Fibroblast of mammary gland (primary cell): ENCODE measurements at regions not wholly inside any gene's neighbourhood (a gene's known extent, or its start where the extent isn't known, plus 50 kb on each side); places are given as distances from the start of the nearest gene placed in this dataset.
"Not testable (repeated sequence)": the region's sequence is repeated elsewhere in the genome, so short reads cannot be mapped to it uniquely, and the experiment has no call there.

Experiments
- DNase-seq: peaks from one replicate; pipeline ENCODE4 v3.0.0-alpha.2; 2010; ENCODE audit warnings: low read depth
- H3K4me3 ChIP-seq: 2 replicates; pipeline ENCODE4 v1.5.1; 2011; ENCODE audit warnings: low read depth, mild to moderate bottlenecking, low read length, moderate library complexity; ENCODE audit not compliant: control insufficient read depth
- TF ChIP-seq, protein P1 (sequence below): conservative IDR thresholded peaks from 2 replicates; pipeline ENCODE4 v1.5.1; 2011; ENCODE audit warnings: low read depth, low read length, inconsistent platforms; ENCODE audit not compliant: control insufficient read depth, insufficient read depth

DNA sequence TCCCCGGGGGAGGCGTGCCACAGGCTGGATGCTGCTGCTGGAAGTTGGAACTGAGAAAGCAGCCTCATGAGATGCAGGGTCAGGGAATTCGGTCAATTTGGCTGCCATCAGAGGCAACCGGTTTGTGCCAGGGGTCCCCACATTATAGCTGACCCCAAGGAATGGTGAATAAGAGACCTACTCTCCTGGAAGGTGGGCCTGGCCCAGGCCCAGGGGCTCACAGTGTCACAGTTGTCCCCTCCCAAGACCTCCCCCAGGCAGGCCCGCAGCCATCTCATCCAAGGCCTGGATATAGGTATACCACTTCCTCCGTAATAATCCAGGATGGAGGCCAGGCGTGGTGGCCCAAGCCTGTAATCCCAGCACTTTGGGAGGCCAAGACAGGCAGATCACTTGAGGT, 114.6 kb downstream of the NPTX2 start:
- TF ChIP-seq, protein P1, sequence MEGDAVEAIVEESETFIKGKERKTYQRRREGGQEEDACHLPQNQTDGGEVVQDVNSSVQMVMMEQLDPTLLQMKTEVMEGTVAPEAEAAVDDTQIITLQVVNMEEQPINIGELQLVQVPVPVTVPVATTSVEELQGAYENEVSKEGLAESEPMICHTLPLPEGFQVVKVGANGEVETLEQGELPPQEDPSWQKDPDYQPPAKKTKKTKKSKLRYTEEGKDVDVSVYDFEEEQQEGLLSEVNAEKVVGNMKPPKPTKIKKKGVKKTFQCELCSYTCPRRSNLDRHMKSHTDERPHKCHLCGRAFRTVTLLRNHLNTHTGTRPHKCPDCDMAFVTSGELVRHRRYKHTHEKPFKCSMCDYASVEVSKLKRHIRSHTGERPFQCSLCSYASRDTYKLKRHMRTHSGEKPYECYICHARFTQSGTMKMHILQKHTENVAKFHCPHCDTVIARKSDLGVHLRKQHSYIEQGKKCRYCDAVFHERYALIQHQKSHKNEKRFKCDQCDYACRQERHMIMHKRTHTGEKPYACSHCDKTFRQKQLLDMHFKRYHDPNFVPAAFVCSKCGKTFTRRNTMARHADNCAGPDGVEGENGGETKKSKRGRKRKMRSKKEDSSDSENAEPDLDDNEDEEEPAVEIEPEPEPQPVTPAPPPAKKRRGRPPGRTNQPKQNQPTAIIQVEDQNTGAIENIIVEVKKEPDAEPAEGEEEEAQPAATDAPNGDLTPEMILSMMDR: no peak
- no peak for DNase-seq
- H3K4me3 ChIP-seq: no peak overlapping the region

DNA sequence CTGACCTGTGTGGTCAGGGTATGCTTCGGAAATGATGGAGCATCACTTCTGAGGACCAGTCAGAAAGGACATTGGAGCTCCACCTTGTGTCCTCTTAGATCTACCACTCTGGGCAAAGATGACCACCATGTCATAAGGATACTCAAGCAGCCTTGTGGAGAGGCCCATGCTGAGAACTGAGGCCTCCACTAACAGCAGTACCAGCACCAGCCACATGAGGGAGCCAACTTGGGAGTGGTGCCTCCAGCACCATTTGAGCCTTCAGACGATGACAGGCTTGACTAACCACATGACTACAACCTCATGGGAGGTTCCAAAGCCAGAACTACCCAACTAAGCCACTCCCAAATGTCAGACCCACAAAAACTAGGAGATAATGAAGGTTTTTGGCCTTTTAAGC, 116.0 kb downstream of the NPTX2 start:
- peak; percentile 30 for DNase-seq

DNA sequence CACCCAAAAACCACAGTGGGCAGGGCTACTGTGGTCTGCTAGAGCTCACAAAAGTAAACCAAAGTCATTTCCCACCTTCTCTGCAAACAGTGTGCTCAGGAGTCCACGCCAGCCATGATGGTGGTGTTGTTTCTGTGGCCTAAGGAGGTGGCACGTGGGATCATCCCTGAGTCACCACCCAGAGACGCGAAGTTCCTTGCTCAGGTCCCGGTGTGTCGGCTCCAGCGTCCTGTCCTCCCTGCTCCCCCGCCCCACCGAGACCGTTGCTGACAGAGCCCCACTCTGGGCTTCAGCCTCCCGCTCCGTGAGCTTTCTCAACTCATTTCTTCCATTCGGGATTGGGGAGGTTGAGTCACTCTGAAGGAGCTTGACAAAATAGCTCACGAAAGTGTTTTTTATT, 118.7 kb downstream of the NPTX2 start:
- H3K4me3 ChIP-seq: no peak overlapping the region
- TF ChIP-seq, protein P1: no peak
- DNase-seq: no peak

More for the DNA sequence above, 116.0 kb downstream of the NPTX2 start:
- H3K4me3 ChIP-seq: no peak overlapping the region
- TF ChIP-seq, protein P1: peak; percentile 51

DNA sequence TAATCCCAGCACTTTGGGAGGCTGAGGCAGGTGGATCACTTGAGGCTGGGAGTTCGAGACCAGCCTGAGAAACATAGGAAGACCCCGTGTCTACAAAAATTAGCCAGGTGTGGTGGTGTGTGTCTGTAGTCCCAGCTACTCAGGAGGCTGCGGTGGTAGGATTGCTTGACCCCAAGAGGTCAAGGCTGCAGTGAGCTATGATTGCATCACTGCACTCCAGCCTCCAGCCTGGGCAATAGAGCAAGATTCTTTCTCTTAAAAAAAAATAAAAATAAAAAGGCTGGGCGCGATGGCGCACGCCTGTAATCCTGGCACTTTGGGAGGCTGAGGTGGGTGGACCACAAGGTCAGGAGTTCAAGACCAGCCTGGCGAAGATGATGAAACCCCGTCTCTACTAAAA, 119.4 kb downstream of the NPTX2 start:
- DNase-seq, H3K4me3 ChIP-seq: not testable (repeated sequence)

DNA sequence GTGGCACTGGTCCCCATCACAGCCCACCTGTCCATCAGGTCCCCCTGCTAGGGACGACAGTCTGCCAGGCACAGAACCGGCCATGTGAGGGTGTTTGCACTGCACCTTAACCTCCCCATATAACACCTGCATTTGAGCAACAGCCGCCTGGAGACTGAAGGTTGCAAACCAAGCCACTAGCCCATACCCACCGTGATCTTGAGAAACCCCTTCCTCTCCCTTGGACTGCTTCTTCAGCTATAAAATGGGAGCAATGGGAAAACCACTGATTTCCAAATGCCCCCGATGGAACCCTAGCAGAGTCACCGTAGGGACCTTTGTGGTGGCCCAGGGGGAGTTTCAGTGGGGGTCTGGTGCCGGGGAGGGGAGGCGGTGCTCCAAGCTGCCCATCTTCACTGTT, 120.1 kb downstream of the NPTX2 start:
- H3K4me3 ChIP-seq: no peak overlapping the region
- DNase-seq: no peak
- TF ChIP-seq, protein P1: no peak

DNA sequence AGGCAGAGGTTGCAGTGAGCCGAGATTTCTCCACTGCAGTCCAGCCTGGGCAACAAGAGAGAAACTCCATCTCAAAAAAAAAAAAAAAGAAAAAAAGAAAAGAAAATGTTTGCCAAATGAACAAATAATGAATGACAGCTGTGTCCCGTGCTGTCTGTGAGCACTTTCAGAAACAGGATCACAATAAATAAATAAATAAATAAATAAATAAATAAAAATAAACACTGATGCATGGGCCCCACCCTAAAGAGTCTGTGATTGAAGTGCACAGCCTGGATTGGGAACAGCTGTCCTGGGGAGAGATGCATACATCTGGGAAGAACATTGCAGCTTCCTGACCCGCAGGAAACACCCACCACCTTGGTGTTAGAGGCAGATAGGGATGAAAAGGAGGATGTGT, 123.6 kb downstream of the NPTX2 start:
- TF ChIP-seq, protein P1: no peak
- no peak for DNase-seq
- no peak overlapping the region for H3K4me3 ChIP-seq

DNA sequence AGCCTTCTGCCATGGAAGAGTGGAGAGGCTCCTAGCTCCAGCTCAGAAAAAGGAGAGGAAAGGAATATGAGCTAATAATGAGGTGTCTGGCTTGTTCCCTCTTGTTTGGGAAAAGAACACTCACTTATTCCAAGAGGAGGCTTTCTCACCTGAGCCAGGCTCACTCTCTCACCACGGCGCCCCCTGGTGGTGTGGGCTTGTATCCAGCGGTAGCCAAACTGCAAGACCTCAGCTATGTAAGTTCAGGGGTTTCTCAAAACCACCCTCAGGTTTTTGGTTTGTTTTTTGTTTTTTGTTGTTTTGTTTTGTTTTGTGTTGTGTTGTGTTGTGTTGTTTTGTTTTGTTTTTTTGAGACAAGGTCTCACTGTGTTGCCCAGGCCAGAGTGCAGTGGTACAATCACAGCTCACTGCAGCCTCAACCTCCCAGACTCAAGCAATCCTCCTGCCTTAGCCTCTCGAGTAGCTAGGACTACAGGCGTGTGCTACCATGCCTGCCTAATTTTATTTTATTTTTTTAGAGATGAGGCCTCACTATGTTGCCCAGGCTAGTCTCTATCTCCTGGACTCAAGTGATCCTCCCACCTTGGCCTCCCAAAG, 124.0 kb downstream of the TMEM130 start:
- TF ChIP-seq, protein P1: peak; percentile 60
- H3K4me3 ChIP-seq: no peak overlapping the region
- DNase-seq: peak; percentile 24
